HepG2 (cell line): ENCODE measurements at regions not wholly inside any gene's neighbourhood (a gene's known extent, or its start where the extent isn't known, plus 50 kb on each side); places are given as distances from the start of the nearest gene placed in this dataset.
"Not testable (repeated sequence)": the region's sequence is repeated elsewhere in the genome, so short reads cannot be mapped to it uniquely, and the experiment has no call there.

Experiments
- ATAC-seq: fragments of 200-7000 bp; cut with Tn5 transposase; 3 replicates; pipeline ENCODE4 v1.9.1; 2020; ENCODE audit warnings: mild to moderate bottlenecking, moderate library complexity
- BruUV-seq: library from RNA; stranded (reverse); fragments of 400-500 nt; replicated peaks from 2 replicates; lab custom pipeline; 2021; lab: Mats Ljungman, UMichigan
- CTCF ChIA-PET: fragments of 300-600 bp; formaldehyde crosslinking; extraction: SDS; loops from one replicate; lab custom pipeline; 2021; ENCODE audit warnings: low total read pairs, inconsistent platforms, low intra/inter-chr PET ratio; lab: Yijun Ruan, JAX
- POLR2A ChIA-PET: fragments of 350-600 bp; sonication (Branson Sonifier 250); formaldehyde crosslinking; loops from one replicate; lab custom pipeline; 2020; ENCODE audit warnings: antibody characterized with exemption, inconsistent platforms; lab: Yijun Ruan, JAX
- DNase-seq: peaks from one replicate; pipeline ENCODE4 v3.0.0-alpha.2; 2015; ENCODE audit warnings: low spot score
- FAIRE-seq: peaks from 3 replicates; lab custom pipeline; 2011; peaks lifted over from hg19 to GRCh38; lab: Jason Lieb, UNC
- H2AFZ ChIP-seq: one replicate; pipeline ENCODE4 v1.6.1; 2011; ENCODE audit warnings: low read length, inconsistent platforms
- H3K27ac ChIP-seq: fragments of 300-600 bp; 3 replicates; pipeline ENCODE4 v1.8.0; 2011; ENCODE audit warnings: mixed run types, mild to moderate bottlenecking, mixed read lengths, low read length, inconsistent platforms; ENCODE audit not compliant: insufficient read depth; ENCODE audit errors: extremely low read length
- H3K27me3 ChIP-seq, 2 experiments: fragments of 200-600 bp in 1 of 2; 2 replicates in 1 of 2; 3 replicates in 1 of 2; pipeline versions ENCODE4 v1.6.0 to v1.8.0; 2011; ENCODE audit warnings: low read length in 2 of 2, mild to moderate bottlenecking in 2 of 2, moderate library complexity in 2 of 2, inconsistent platforms in 1 of 2; ENCODE audit not compliant: insufficient read depth in 2 of 2, control insufficient read depth in 1 of 2
- H3K36me3 ChIP-seq, 2 experiments: fragments of 200-600 bp in 1 of 2; replicated peaks in 1 of 2; 2 replicates in 1 of 2; 3 replicates in 1 of 2; pipeline versions ENCODE4 v1.5.1 to v1.8.0; 2011; ENCODE audit warnings: low read length in 2 of 2, inconsistent platforms in 1 of 2; ENCODE audit not compliant: insufficient read depth in 2 of 2, control insufficient read depth in 1 of 2
- H3K4me1 ChIP-seq: 2 replicates; pipeline ENCODE4 v1.5.1; 2012; ENCODE audit warnings: low read length, inconsistent platforms; ENCODE audit not compliant: insufficient read depth
- H3K4me2 ChIP-seq: 2 replicates; pipeline ENCODE4 v1.6.0; 2011; ENCODE audit warnings: low read depth, low read length, inconsistent platforms
- H3K4me3 ChIP-seq, 3 experiments: fragments of 200-600 bp in 1 of 3; sonication (generic), shearing (Covaris generic) in 1 of 3; replicated peaks in 1 of 3; 2 replicates each; pipeline ENCODE4 v1.5.1; 2011 to 2016; ENCODE audit warnings: low read length in 3 of 3, inconsistent platforms in 2 of 3, low read depth in 2 of 3, mild to moderate bottlenecking in 2 of 3, control low read depth in 1 of 3, mixed read lengths in 1 of 3; ENCODE audit not compliant: insufficient read depth in 1 of 3
- H3K79me2 ChIP-seq: one replicate; pipeline ENCODE4 v1.6.1; 2011; ENCODE audit warnings: low read length, inconsistent platforms; ENCODE audit not compliant: insufficient read depth
- H3K9ac ChIP-seq: 2 replicates; pipeline ENCODE4 v1.6.0; 2011; ENCODE audit warnings: mild to moderate bottlenecking, low read depth, low read length, inconsistent platforms; ENCODE audit not compliant: insufficient read depth
- H3K9me3 ChIP-seq: 2 replicates; pipeline ENCODE4 v1.5.1; 2012; ENCODE audit warnings: mild to moderate bottlenecking, low read length
- H4K20me1 ChIP-seq: 2 replicates; pipeline ENCODE4 v1.6.0; 2011; ENCODE audit warnings: inconsistent platforms, mild to moderate bottlenecking, low read length, moderate library complexity; ENCODE audit not compliant: insufficient read depth
- ATF7 ChIP-seq, 2 experiments: fragments of 450-650 bp in 1 of 2; sonication (generic) in 1 of 2; formaldehyde crosslinking in 1 of 2; IDR thresholded peaks; 2 replicates each; pipeline versions ENCODE4 v1.4.0 to v1.6.1; 2016 to 2020; ENCODE audit warnings: antibody characterized with exemption in 1 of 2, mild to moderate bottlenecking in 1 of 2, missing genetic modification reagents in 1 of 2
- CEBPB ChIP-seq: IDR thresholded peaks from 2 replicates; pipeline ENCODE4 v1.6.1; 2011; ENCODE audit warnings: low read depth, low read length, improper control_type of control experiment, borderline replicate concordance
- KAT7 ChIP-seq: IDR thresholded peaks from 2 replicates; pipeline ENCODE4 v1.6.1; 2018; ENCODE audit warnings: borderline replicate concordance, missing compliant biosample characterization
- MAFF ChIP-seq: IDR thresholded peaks from 2 replicates; pipeline ENCODE4 v1.6.1; 2011; ENCODE audit warnings: low read depth, low read length, improper control_type of control experiment
- MAFK ChIP-seq, 2 experiments: IDR thresholded peaks in 1 of 2; conservative IDR thresholded peaks in 1 of 2; 2 replicates each; pipeline ENCODE4 v1.6.1; 2011; ENCODE audit warnings: improper control_type of control experiment in 2 of 2, low read length in 2 of 2
- WGBS: methylation state at CpG from one replicate; pipeline ENCODE4 v1.1.6; 2017; ENCODE audit warnings: low lambda C conversion rate; 5-methylcytosine and 5-hydroxymethylcytosine counted together
- in situ Hi-C: cut with HindIII; loops from 2 replicates; pipeline ENCODE4 v1.10.0; 2017; ENCODE audit warnings: low pct_unique_long_range_greater_than_20kb; ENCODE audit not compliant: extremely low pct_ligation_motif_present
- intact Hi-C: fragments of 100-400 bp; cut with micrococcal nuclease; formaldehyde crosslinking; loops from one replicate; pipeline ENCODE4 v1.10.0; 2022; ENCODE audit not compliant: unreplicated experiment

- POLR2A ChIA-PET, H3K4me1 ChIP-seq, H3K79me2 ChIP-seq, FAIRE-seq, H4K20me1 ChIP-seq, H3K9ac ChIP-seq, H3K4me2 ChIP-seq, DNase-seq, BruUV-seq, H3K4me3 ChIP-seq, H3K36me3 ChIP-seq, intact Hi-C loops, H2AFZ ChIP-seq, H3K9me3 ChIP-seq, CTCF ChIA-PET, ATAC-seq, H3K27ac ChIP-seq, H3K27me3 ChIP-seq: not testable (repeated sequence)
- TF ChIP-seq MAFF, result peak; percentile 79
- peak; percentile 42 to 72; a peak in 3 of 4 replicates for TF ChIP-seq MAFK (conservative IDR thresholded peaks at IDR 0.05 in 1 of 2, IDR thresholded peaks at IDR 0.05 in 1 of 2; ENCODE audit: low read length in 2 of 2)
- WGBS, result 66% methylated on average over 4 of the region's 6 CpGs
- in situ Hi-C loops, result loop anchor here (25.0 kb wide), 1 partner anchor 348 kb away; no protein-coding TSS in a partner anchor
Observed at GRCh38 chr4:155439760-155440159, 63.0 kb upstream of the MAP9 start.

GRCh38 chr4:155434904-155435303, 58.1 kb upstream of the MAP9 start:
- no peak overlapping the region for H3K27ac ChIP-seq

More at GRCh38 chr4:155434904-155435303, 58.1 kb upstream of the MAP9 start:
- POLR2A ChIA-PET, result no interaction called here
- peak; percentile 17; the same call in 1 of the 2 replicates for TF ChIP-seq ATF7 (IDR thresholded peaks at IDR 0.05)
- no peak for TF ChIP-seq ATF7 (CRISPR knock-in tag; IDR thresholded peaks at IDR 0.05)
- TF ChIP-seq CEBPB, result peak; percentile 48; the same call in 1 of the 2 replicates
- TF ChIP-seq KAT7, result no peak
- TF ChIP-seq, all 625 proteins: peak for 2
- CTCF ChIA-PET, result no interaction called here
- H3K79me2 ChIP-seq, result no peaks in the 10 kb centered on the region
- FAIRE-seq, result no peak
- in situ Hi-C loops, result loop anchor here (25.0 kb wide), 1 partner anchor 352 kb away; no protein-coding TSS in a partner anchor
- BruUV-seq, result no TSS peak
- H2AFZ ChIP-seq, result no peak overlapping the region
- WGBS, result under 1% methylated on average over 3 of the region's 3 CpGs
- DNase-seq, result no peak
- H3K4me3 ChIP-seq, result no peak overlapping the region
- H3K36me3 ChIP-seq, result no peaks in the 10 kb centered on the region
- no peak for ATAC-seq
- H3K4me2 ChIP-seq, result no peak overlapping the region
- no peaks in the 10 kb centered on the region for H3K4me1 ChIP-seq
- H3K9ac ChIP-seq, result no peak overlapping the region
- H4K20me1 ChIP-seq, result no peaks in the 10 kb centered on the region
- H3K27me3 ChIP-seq, result no peaks in the 10 kb centered on the region
- no peaks in the 10 kb centered on the region for H3K9me3 ChIP-seq
- intact Hi-C loops, result no loop called here
